Tibial nerve (tissue), 4 donors: ENCODE measurements at regions not wholly inside any gene's neighbourhood (a gene's known extent, or its start where the extent isn't known, plus 50 kb on each side); places are given as distances from the start of the nearest gene placed in this dataset.

Experiments
- DNase-seq, 2 donors: peaks; one replicate each; pipeline ENCODE4 v3.0.0-alpha.2; 2019; ENCODE audit warnings: low spot score in 2 of 2
- H3K27ac ChIP-seq, 4 donors: fragments of 200-600 bp; sonication (generic) in 3 of 4; one replicate each; pipeline ENCODE4 v1.5.1; 2017 to 2019; ENCODE audit warnings: mild to moderate bottlenecking in 1 of 4
- H3K27me3 ChIP-seq, 2 donors: fragments of 200-600 bp; sonication (generic) in 1 of 2; one replicate each; pipeline versions ENCODE4 v1.5.1 to v1.6.0; 2017 to 2019
- H3K36me3 ChIP-seq, 3 donors: fragments of 200-600 bp; sonication (generic); one replicate each; pipeline ENCODE4 v1.5.1; 2018 to 2019
- H3K4me1 ChIP-seq, 4 donors: fragments of 200-600 bp; sonication (generic) in 3 of 4; one replicate each; pipeline ENCODE4 v1.5.1; 2017 to 2019
- H3K4me3 ChIP-seq, 4 donors: fragments of 200-600 bp; sonication (generic) in 3 of 4; one replicate each; pipeline ENCODE4 v1.5.1; 2017 to 2019; ENCODE audit warnings: mild to moderate bottlenecking in 1 of 4, moderate library complexity in 1 of 4
- H3K9me3 ChIP-seq, 4 donors: fragments of 200-600 bp; sonication (generic) in 3 of 4; one replicate each; pipeline ENCODE4 v1.5.1; 2017 to 2019
- CTCF ChIP-seq, 5 experiments: fragments of 200-600 bp in 3 of 5; fragments of 450-650 bp in 2 of 5; sonication (generic) in 3 of 5; IDR thresholded peaks; one replicate each; pipeline ENCODE4 v1.5.1; 2016 to 2019; ENCODE audit warnings: antibody characterized with exemption in 5 of 5, mild to moderate bottlenecking in 3 of 5, moderate library complexity in 2 of 5
- EP300 ChIP-seq, 2 donors: sonication (generic); formaldehyde crosslinking; IDR thresholded peaks; one replicate each; pipeline ENCODE4 v1.6.1; 2017; ENCODE audit warnings: antibody characterized with exemption in 2 of 2, mild to moderate bottlenecking in 1 of 2
- POLR2A ChIP-seq, 2 donors: fragments of 450-650 bp; IDR thresholded peaks; one replicate each; pipeline ENCODE4 v1.6.1; 2017; ENCODE audit warnings: antibody characterized with exemption in 2 of 2, mild to moderate bottlenecking in 2 of 2, moderate library complexity in 2 of 2
- WGBS, 2 donors: methylation state at CpG; one replicate each; pipeline ENCODE4 v1.1.5; 2018; 5-methylcytosine and 5-hydroxymethylcytosine counted together

- no peak overlapping the region for H3K27ac ChIP-seq
- no peaks in the 10 kb centered on the region for H3K36me3 ChIP-seq
These were observed 462.6 kb downstream of the CENPC start for GRCh38 chr4:67082746-67083145.

GRCh38 chr4:67080046-67080557 is 465.2 kb downstream of the CENPC start:
- H3K27ac ChIP-seq, result no peak overlapping the region
- H3K4me3 ChIP-seq, result no peak overlapping the region
- no peak for TF ChIP-seq EP300 (IDR thresholded peaks at IDR 0.05)
- TF ChIP-seq CTCF (IDR thresholded peaks at IDR 0.05), result no peak
- TF ChIP-seq POLR2A (IDR thresholded peaks at IDR 0.05), result no peak
- no peaks in the 10 kb centered on the region for H3K36me3 ChIP-seq
- H3K4me1 ChIP-seq, result peaks cover 0 to 5% (median 0%) of the 10 kb centered on the region in 4 donors
- WGBS, 2 donors, result 64 to 84% methylated on average over 2 of the region's 2 CpGs
- H3K27me3 ChIP-seq, result no peaks in the 10 kb centered on the region
- DNase-seq, result no peak
- H3K9me3 ChIP-seq, result no peaks in the 10 kb centered on the region

More at GRCh38 chr4:67082746-67083145, 462.6 kb downstream of the CENPC start:
- no peaks in the 10 kb centered on the region for H3K9me3 ChIP-seq
- H3K4me1 ChIP-seq, result peaks cover 0 to 5% (median 0%) of the 10 kb centered on the region in 4 donors
- DNase-seq, result no peak
- 60 to 62% methylated on average over 5 of the region's 5 CpGs for WGBS, 2 donors
- no peak for TF ChIP-seq POLR2A (IDR thresholded peaks at IDR 0.05)
- no peak for TF ChIP-seq EP300 (IDR thresholded peaks at IDR 0.05)
- no peak for TF ChIP-seq CTCF (IDR thresholded peaks at IDR 0.05)
- no peaks in the 10 kb centered on the region for H3K27me3 ChIP-seq
- H3K4me3 ChIP-seq, result no peak overlapping the region

- Histone ChIP-seq H3K4me1 (no peaks in the 10 kb centered on the region), H3K36me3 (no peaks in the 10 kb centered on the region), H3K4me3 (no peak overlapping the region), H3K27me3 (no peaks in the 10 kb centered on the region), H3K9me3 (peaks cover 0 to 7% (median 0%) of the 10 kb centered on the region in 4 donors), H3K27ac (no peak overlapping the region)
- WGBS, 2 donors, result 77 to 78% methylated on average over 5 of the region's 5 CpGs
- TF ChIP-seq POLR2A (IDR thresholded peaks at IDR 0.05) (no peak), EP300 (IDR thresholded peaks at IDR 0.05) (no peak), CTCF (IDR thresholded peaks at IDR 0.05) (no peak)
- no peak for DNase-seq
These were observed 473.7 kb downstream of the CENPC start for GRCh38 chr4:67071641-67072040.

- Histone ChIP-seq H3K4me3 (no peak overlapping the region), H3K36me3 (no peaks in the 10 kb centered on the region), H3K27ac (no peak overlapping the region), H3K27me3 (no peaks in the 10 kb centered on the region), H3K9me3 (no peaks in the 10 kb centered on the region), H3K4me1 (no peaks in the 10 kb centered on the region)
- WGBS, 2 donors, result 83 to 86% methylated on average over 3 of the region's 3 CpGs
- no peak for TF ChIP-seq EP300 (IDR thresholded peaks at IDR 0.05)
- no peak for TF ChIP-seq POLR2A (IDR thresholded peaks at IDR 0.05)
- TF ChIP-seq CTCF (IDR thresholded peaks at IDR 0.05), result no peak
- no peak for DNase-seq
These were observed 490.0 kb downstream of the CENPC start for GRCh38 chr4:67055319-67055718.

GRCh38 chr4:67054896-67055295 is 490.4 kb downstream of the CENPC start:
- TF ChIP-seq CTCF (IDR thresholded peaks at IDR 0.05) (no peak), EP300 (IDR thresholded peaks at IDR 0.05) (no peak), POLR2A (IDR thresholded peaks at IDR 0.05) (no peak)
- Histone ChIP-seq H3K9me3 (no peaks in the 10 kb centered on the region), H3K27ac (no peak overlapping the region), H3K4me3 (no peak overlapping the region), H3K36me3 (no peaks in the 10 kb centered on the region), H3K4me1 (no peaks in the 10 kb centered on the region), H3K27me3 (no peaks in the 10 kb centered on the region)
- DNase-seq, result no peak
